ENCODE measurements at regions not wholly inside any gene's neighbourhood (a gene's known extent, or its start where the extent isn't known, plus 50 kb on each side); places are given as distances from the start of the nearest gene placed in this dataset.
"Not testable (repeated sequence)": the region's sequence is repeated elsewhere in the genome, so short reads cannot be mapped to it uniquely, and the experiment has no call there.

DNA sequence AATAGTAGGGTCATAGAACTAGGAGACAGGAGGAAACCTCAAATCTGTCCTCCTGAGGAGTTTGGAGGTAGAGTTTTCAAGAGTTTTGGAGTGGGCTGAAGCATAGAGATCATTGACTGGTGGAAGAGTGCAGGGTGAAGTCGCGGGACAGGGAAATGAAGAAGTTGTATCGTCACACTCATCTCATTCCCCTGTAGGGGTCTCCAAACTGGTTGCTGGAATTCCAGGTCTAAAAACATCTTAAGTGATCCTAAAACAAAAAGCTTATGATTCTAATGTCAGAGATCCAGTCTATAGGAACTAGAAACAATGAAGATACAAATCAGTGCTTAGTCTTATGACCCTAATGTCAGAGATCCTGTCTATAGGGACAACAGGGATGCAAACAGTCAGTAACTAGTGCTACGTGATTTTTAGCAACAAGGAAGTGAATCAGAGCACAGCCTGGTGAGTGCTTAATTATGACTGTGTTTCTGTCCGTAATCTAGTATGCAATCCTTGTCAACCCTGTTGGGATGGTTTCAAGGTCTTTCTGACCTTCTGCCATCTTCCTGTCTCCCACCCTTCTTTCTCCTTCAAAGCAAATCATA lies 139.4 kb downstream of the SKIDA1 start:
- Mint-ChIP-seq H3K27me3 (ENCODE audit: low read depth) (no peaks in the 10 kb centered on the region), H3K9me3 (no peaks in the 10 kb centered on the region), H3K4me1 (peaks cover 38% of the 10 kb centered on the region), H3K4me3 (no peak overlapping the region), H3K27ac (peak overlapping the region; percentile 48), H3K36me3 (no peaks in the 10 kb centered on the region)
- DNase-seq (ENCODE audit: low spot score in 2 of 2, unreplicated experiment in 2 of 2) = no peak
- TF ChIP-seq, protein P1, sequence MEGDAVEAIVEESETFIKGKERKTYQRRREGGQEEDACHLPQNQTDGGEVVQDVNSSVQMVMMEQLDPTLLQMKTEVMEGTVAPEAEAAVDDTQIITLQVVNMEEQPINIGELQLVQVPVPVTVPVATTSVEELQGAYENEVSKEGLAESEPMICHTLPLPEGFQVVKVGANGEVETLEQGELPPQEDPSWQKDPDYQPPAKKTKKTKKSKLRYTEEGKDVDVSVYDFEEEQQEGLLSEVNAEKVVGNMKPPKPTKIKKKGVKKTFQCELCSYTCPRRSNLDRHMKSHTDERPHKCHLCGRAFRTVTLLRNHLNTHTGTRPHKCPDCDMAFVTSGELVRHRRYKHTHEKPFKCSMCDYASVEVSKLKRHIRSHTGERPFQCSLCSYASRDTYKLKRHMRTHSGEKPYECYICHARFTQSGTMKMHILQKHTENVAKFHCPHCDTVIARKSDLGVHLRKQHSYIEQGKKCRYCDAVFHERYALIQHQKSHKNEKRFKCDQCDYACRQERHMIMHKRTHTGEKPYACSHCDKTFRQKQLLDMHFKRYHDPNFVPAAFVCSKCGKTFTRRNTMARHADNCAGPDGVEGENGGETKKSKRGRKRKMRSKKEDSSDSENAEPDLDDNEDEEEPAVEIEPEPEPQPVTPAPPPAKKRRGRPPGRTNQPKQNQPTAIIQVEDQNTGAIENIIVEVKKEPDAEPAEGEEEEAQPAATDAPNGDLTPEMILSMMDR (IDR thresholded peaks at IDR 0.05; ENCODE audit: unreplicated experiment) = no peak

DNA sequence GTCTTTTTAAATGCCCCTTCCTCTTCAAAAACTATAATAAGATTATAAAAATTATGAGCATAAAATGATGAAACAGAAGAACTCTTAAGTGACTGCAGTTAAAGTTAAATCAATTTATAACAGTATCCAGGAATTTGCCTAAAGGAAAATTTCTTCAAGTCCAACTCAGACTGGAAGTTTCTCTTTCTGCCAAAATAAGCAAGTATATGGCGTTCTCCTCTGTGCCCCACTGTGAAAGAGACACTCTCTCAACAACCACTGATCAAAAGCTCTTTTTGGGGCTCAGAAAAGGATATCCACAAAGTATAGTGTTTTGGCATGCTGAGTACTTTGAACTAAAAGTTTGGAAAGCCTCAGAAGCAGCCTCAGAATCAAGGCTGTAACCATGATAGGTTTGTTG lies 139.9 kb downstream of the SKIDA1 start:
- no peaks in the 10 kb centered on the region for H3K9me3 Mint-ChIP-seq
- H3K36me3 Mint-ChIP-seq = no peaks in the 10 kb centered on the region
- no peaks in the 10 kb centered on the region for H3K27me3 Mint-ChIP-seq (ENCODE audit: low read depth)
- DNase-seq (ENCODE audit: low spot score in 2 of 2, unreplicated experiment in 2 of 2) = no peak
- no peak overlapping the region for H3K4me3 Mint-ChIP-seq
- TF ChIP-seq, protein P1 (IDR thresholded peaks at IDR 0.05; ENCODE audit: unreplicated experiment) = no peak
- H3K27ac Mint-ChIP-seq = peak overlapping the region; percentile 48
- peaks cover 37% of the 10 kb centered on the region for H3K4me1 Mint-ChIP-seq

DNA sequence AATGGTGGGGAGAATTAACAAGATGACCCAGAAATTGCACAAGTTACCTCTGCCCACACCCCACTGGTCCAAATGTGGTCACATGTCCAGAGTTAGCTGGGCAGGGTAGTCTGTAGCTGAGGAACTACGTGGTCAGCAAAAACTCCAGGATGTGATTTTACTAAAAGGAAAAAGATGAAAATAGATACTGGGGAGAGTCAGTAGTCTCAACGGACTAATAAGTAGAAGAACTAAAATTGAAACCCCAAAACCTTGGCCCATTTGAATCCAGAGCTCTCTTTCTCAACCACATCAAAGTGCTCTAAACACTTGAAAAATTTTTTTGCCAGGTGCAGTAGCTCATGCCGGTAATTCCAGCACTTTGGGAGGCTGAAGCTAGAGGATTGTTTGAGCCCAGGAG lies 146.3 kb downstream of the SKIDA1 start:
- H3K4me3 Mint-ChIP-seq = no peak overlapping the region
- H3K9me3 Mint-ChIP-seq = no peaks in the 10 kb centered on the region
- H3K27ac Mint-ChIP-seq = no peak overlapping the region
- no peak for DNase-seq (ENCODE audit: low spot score in 2 of 2, unreplicated experiment in 2 of 2)
- no peaks in the 10 kb centered on the region for H3K27me3 Mint-ChIP-seq (ENCODE audit: low read depth)
- peaks cover 3% of the 10 kb centered on the region for H3K4me1 Mint-ChIP-seq
- TF ChIP-seq, protein P1 (IDR thresholded peaks at IDR 0.05; ENCODE audit: unreplicated experiment) = no peak
- H3K36me3 Mint-ChIP-seq = no peaks in the 10 kb centered on the region

DNA sequence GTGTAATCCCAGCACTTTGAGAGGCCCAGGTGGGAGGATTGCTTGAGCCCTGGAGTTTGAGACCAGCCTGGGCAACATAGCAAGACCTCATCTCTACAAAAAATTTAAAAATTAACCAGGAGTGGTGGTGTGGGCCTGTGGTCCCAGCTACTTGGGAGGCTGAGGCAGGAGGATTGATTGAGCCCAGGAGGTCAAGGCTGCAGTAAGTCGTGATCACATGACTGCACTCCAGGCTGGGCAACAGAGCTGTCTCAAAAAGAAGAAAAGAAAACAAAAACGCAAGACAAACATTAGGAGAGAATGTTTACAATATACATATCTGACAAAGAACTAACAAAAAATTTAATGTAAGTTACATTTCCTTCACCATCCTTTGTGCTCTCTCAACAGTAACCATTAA lies 150.2 kb downstream of the SKIDA1 start:
- not testable (repeated sequence) for H3K9me3 Mint-ChIP-seq; H3K4me3 Mint-ChIP-seq; DNase-seq (ENCODE audit: low spot score in 2 of 2, unreplicated experiment in 2 of 2); H3K36me3 Mint-ChIP-seq; H3K27me3 Mint-ChIP-seq (ENCODE audit: low read depth); H3K27ac Mint-ChIP-seq
- peaks cover 13% of the 10 kb centered on the region for H3K4me1 Mint-ChIP-seq

DNA sequence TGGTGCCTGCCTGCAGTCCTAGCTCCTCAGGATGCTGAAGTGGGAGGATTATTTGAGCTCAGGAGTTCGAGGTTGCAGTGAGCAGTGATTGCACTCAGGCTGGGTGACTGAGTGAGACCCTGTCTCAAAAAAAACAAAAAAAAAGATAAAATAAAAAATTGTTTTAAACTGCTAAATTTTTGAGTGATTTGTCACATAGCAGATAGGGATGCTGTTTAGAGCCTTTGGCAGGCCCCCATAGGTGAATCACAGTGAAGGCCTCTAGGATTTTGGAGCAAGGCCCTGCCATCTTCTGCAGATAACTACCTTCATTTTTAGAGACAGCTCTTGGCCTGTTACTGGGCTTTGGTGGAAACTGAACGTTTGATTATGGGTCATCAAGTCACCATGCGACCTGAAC lies 151.6 kb downstream of the SKIDA1 start:
- not testable (repeated sequence) for H3K27ac Mint-ChIP-seq; H3K4me3 Mint-ChIP-seq; H3K27me3 Mint-ChIP-seq (ENCODE audit: low read depth); H3K9me3 Mint-ChIP-seq; DNase-seq (ENCODE audit: low spot score in 2 of 2, unreplicated experiment in 2 of 2); H3K36me3 Mint-ChIP-seq
- H3K4me1 Mint-ChIP-seq = peaks cover 26% of the 10 kb centered on the region

DNA sequence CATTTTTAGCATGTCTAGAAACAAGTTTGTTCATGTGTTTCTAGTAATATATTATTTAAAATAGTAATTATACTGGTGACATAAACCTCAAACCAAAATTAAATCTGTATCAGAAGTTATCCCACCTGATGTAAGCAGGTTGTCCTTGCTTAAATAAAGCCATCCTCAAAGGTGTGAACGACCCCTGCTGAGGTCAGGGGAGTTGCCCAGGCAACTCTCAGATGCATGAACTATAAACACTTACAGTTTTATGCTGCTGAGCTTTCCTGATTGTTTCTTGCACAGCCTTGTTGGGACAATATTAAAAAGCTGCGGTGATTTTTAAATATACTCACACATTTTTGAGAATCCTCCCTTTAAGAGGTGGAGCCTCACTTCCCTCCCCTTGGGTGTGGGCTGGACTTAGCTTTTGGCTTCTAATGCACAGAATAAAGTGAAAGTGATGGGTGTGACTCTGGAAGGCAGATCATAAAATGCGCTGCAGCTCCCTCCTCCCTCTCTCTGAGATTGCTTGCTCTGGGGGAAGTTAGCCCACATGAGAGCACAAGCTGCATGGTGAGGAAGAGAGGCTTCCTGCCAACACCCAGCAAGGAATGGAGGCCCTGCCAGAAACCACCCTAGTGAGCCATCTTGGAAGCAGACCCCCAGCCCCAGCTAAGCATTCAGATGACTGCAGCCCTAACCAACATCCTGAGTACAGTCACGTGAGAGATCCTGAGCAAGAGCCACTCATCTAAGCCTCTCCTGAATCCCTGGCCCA lies 152.7 kb downstream of the SKIDA1 start:
- peak in 1 of 2 experiments; percentile 28 for DNase-seq (ENCODE audit: low spot score in 2 of 2, unreplicated experiment in 2 of 2)
- TF ChIP-seq, protein P1 (IDR thresholded peaks at IDR 0.05; ENCODE audit: unreplicated experiment) = no peak
- Mint-ChIP-seq H3K36me3 (no peaks in the 10 kb centered on the region), H3K4me3 (peak overlapping the region; percentile 43), H3K4me1 (peaks cover 35% of the 10 kb centered on the region), H3K27ac (peak overlapping the region; percentile 91), H3K9me3 (no peaks in the 10 kb centered on the region), H3K27me3 (ENCODE audit: low read depth) (no peaks in the 10 kb centered on the region)
